OCI-LY3 (cell line): ENCODE measurements at regions not wholly inside any gene's neighbourhood (a gene's known extent, or its start where the extent isn't known, plus 50 kb on each side); places are given as distances from the start of the nearest gene placed in this dataset.

Experiments
- H2AFZ ChIP-seq: fragments of 200-600, 300-600 bp; shearing (Covaris generic); 2 replicates; pipeline ENCODE4 v1.6.0; 2014; ENCODE audit warnings: antibody characterized with exemption, low read depth, low read length
- H3K27ac ChIP-seq: fragments of 200-600, 300-600 bp; sonication (generic); 2 replicates; pipeline ENCODE4 v1.5.1; 2014; ENCODE audit warnings: mild to moderate bottlenecking, low read length, moderate library complexity, mixed read lengths
- H3K27me3 ChIP-seq: fragments of 200-600, 300-600 bp; sonication (generic); 2 replicates; pipeline ENCODE4 v1.6.1; 2014; ENCODE audit warnings: low read depth, low read length, mixed read lengths
- H3K36me3 ChIP-seq: fragments of 200-600, 300-600 bp; sonication (generic); replicated peaks from 2 replicates; pipeline ENCODE3; 2014; ENCODE audit warnings: low read depth, low read length, mixed read lengths
- H3K4me1 ChIP-seq: fragments of 300-600, 200-600 bp; sonication (generic); 2 replicates; pipeline ENCODE4 v1.6.1; 2014; ENCODE audit warnings: low read length, mixed read lengths
- H3K4me2 ChIP-seq: fragments of 200-600, 300-600 bp; sonication (generic); 2 replicates; pipeline ENCODE4 v1.6.1; 2014; ENCODE audit warnings: low read length, mixed read lengths
- H3K4me3 ChIP-seq: fragments of 300-600, 200-600 bp; sonication (generic); 2 replicates; pipeline ENCODE4 v1.5.1; 2014; ENCODE audit warnings: antibody characterized with exemption, mild to moderate bottlenecking, low read length, moderate library complexity
- H3K79me2 ChIP-seq: fragments of 300-600, 200-600 bp; shearing (Covaris generic); 2 replicates; pipeline ENCODE4 v1.6.1; 2014; ENCODE audit warnings: mild to moderate bottlenecking, low read length, mixed read lengths
- H3K9ac ChIP-seq: fragments of 300-600, 200-600 bp; shearing (Covaris generic); 2 replicates; pipeline ENCODE4 v1.6.0; 2014; ENCODE audit warnings: mild to moderate bottlenecking, low read length, moderate library complexity
- H3K9me3 ChIP-seq: fragments of 200-600, 300-600 bp; shearing (Covaris generic); 2 replicates; pipeline ENCODE4 v1.6.1; 2014; ENCODE audit warnings: low read length, mixed read lengths; ENCODE audit not compliant: insufficient read depth
- H4K20me1 ChIP-seq: fragments of 200-600, 300-600 bp; sonication (generic); 2 replicates; pipeline ENCODE4 v1.6.1; 2016; ENCODE audit warnings: low read length, mixed read lengths; ENCODE audit not compliant: insufficient read depth
- EZH2phosphoT487 ChIP-seq: fragments of 200-600 bp; shearing (Covaris generic); IDR thresholded peaks from 2 replicates; pipeline ENCODE4 v1.6.1; 2018; ENCODE audit warnings: antibody characterized with exemption, mixed run types, low read depth
- TF ChIP-seq, protein P1 (sequence below): fragments of 200-600, 300-600 bp; sonication (generic); IDR thresholded peaks from 2 replicates; pipeline ENCODE4 v1.5.1; 2014; ENCODE audit warnings: antibody characterized with exemption, low read length, low read depth

GRCh38 chr4:31334086-31334910 is 614.1 kb downstream of the PCDH7 start:
- Histone ChIP-seq H3K4me2 (no peak overlapping the region), H3K9me3 (no peaks in the 10 kb centered on the region), H3K4me1 (no peaks in the 10 kb centered on the region), H3K27ac (no peak overlapping the region), H3K9ac (no peak overlapping the region), H4K20me1 (no peaks in the 10 kb centered on the region), H3K36me3 (no peaks in the 10 kb centered on the region), H3K79me2 (no peaks in the 10 kb centered on the region), H3K4me3 (no peak overlapping the region), H2AFZ (no peak overlapping the region), H3K27me3 (no peaks in the 10 kb centered on the region)
- no peak for TF ChIP-seq EZH2phosphoT487
- TF ChIP-seq, protein P1, sequence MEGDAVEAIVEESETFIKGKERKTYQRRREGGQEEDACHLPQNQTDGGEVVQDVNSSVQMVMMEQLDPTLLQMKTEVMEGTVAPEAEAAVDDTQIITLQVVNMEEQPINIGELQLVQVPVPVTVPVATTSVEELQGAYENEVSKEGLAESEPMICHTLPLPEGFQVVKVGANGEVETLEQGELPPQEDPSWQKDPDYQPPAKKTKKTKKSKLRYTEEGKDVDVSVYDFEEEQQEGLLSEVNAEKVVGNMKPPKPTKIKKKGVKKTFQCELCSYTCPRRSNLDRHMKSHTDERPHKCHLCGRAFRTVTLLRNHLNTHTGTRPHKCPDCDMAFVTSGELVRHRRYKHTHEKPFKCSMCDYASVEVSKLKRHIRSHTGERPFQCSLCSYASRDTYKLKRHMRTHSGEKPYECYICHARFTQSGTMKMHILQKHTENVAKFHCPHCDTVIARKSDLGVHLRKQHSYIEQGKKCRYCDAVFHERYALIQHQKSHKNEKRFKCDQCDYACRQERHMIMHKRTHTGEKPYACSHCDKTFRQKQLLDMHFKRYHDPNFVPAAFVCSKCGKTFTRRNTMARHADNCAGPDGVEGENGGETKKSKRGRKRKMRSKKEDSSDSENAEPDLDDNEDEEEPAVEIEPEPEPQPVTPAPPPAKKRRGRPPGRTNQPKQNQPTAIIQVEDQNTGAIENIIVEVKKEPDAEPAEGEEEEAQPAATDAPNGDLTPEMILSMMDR, result no peak

- Histone ChIP-seq H3K27me3 (no peaks in the 10 kb centered on the region), H3K36me3 (no peaks in the 10 kb centered on the region), H3K4me3 (no peak overlapping the region), H3K79me2 (no peaks in the 10 kb centered on the region), H3K27ac (no peak overlapping the region), H3K4me2 (no peak overlapping the region), H3K9me3 (no peaks in the 10 kb centered on the region), H3K9ac (no peak overlapping the region), H2AFZ (no peak overlapping the region), H3K4me1 (no peaks in the 10 kb centered on the region), H4K20me1 (no peaks in the 10 kb centered on the region)
- TF ChIP-seq, protein P1, result no peak
- TF ChIP-seq EZH2phosphoT487, result no peak
These were observed 617.8 kb downstream of the PCDH7 start for GRCh38 chr4:31338000-31338399.

DNA sequence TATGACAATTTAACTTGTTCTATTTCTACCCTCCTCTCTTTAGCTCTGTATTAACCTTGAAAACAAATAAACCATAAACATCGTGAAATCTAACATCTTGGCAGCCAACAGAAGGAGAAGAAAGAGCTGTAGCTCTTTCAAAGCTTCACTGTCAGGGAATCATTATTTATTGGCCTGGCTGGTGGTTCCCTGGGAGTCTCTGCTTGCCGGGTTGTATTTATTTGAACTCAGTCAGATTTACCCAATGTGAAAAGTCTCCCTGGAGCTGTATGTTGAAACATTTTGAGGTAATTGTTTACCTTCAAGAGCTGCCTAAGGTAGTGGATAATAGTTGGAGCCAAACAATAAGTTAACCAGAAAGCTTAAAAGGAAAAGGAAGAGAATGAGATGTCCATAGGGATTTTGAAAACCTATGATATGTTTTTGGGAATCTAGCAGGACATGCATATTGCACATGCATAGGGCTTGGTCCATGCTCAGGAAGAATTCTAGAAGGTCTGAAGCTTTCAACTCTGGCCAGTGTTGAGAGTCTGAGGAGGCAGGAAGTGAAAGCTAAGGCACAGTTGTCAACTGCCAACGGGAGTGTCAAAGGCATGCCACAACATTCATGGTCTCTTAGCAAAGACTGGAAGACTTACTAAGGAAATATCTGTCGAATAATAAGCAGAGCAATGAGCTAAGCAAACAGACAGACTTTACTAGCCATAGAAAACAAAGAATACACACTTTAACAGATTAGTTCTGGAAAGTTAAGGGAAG is 621.6 kb downstream of the PCDH7 start:
- no peak for TF ChIP-seq EZH2phosphoT487
- TF ChIP-seq, protein P1, result no peak
- no peaks in the 10 kb centered on the region for H3K36me3 ChIP-seq
- no peaks in the 10 kb centered on the region for H3K79me2 ChIP-seq
- H3K4me2 ChIP-seq, result no peak overlapping the region
- no peaks in the 10 kb centered on the region for H4K20me1 ChIP-seq
- no peak overlapping the region for H3K27ac ChIP-seq
- H3K27me3 ChIP-seq, result no peaks in the 10 kb centered on the region
- no peaks in the 10 kb centered on the region for H3K4me1 ChIP-seq
- H2AFZ ChIP-seq, result no peak overlapping the region; the same call in 1 of the 2 replicates
- H3K4me3 ChIP-seq, result no peak overlapping the region
- no peak overlapping the region for H3K9ac ChIP-seq
- H3K9me3 ChIP-seq, result no peaks in the 10 kb centered on the region

DNA sequence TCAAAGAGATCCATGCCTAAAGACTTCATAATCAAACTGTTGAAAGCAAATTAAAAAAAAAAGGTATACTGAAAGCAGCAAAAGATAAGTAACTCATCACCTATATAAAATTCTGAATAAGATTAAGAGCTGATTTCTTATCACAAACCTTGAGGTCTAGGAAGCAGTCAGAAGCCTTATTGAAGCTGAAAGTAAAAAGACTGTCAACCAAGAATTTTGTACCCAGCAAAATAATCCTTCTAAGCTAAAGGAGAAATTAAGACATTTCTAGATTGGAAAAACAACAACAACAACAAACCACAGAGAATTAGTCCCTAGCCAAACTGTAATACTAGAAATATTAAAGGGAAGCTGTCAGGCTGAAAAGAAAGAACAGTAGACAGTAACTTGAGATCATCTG is 622.9 kb downstream of the PCDH7 start:
- Histone ChIP-seq H3K27ac (no peak overlapping the region), H2AFZ (no peak overlapping the region), H3K4me2 (no peak overlapping the region), H3K79me2 (no peaks in the 10 kb centered on the region), H3K9ac (no peak overlapping the region), H3K4me1 (no peaks in the 10 kb centered on the region), H3K4me3 (no peak overlapping the region), H4K20me1 (no peaks in the 10 kb centered on the region), H3K9me3 (no peaks in the 10 kb centered on the region), H3K27me3 (no peaks in the 10 kb centered on the region), H3K36me3 (no peaks in the 10 kb centered on the region)
- TF ChIP-seq, protein P1, result no peak
- no peak for TF ChIP-seq EZH2phosphoT487
